Endothelial cell of umbilical vein (primary cell): ENCODE measurements at regions not wholly inside any gene's neighbourhood (a gene's known extent, or its start where the extent isn't known, plus 50 kb on each side); places are given as distances from the start of the nearest gene placed in this dataset.

Experiments
- BruUV-seq: library from RNA; stranded (reverse); fragments of 400-500 nt; replicated peaks from 2 replicates; lab custom pipeline; 2021; lab: Mats Ljungman, UMichigan
- CTCF ChIA-PET: fragments of 300-600, 350-600 bp; sonication (Branson Sonifier 250); formaldehyde crosslinking; loops from one replicate; lab custom pipeline; 2021; ENCODE audit warnings: antibody characterized with exemption, inconsistent platforms; lab: Charles Lee
- POLR2A ChIA-PET: fragments of 300-600, 350-600 bp; sonication (Branson Sonifier 250); formaldehyde crosslinking; loops from one replicate; lab custom pipeline; 2021; ENCODE audit warnings: antibody characterized with exemption, inconsistent platforms; lab: Charles Lee
- DNase-seq: peaks from one replicate; pipeline ENCODE4 v3.0.0-alpha.2; 2011; ENCODE audit warnings: low read depth, low spot score
- FAIRE-seq: peaks from 2 replicates; lab custom pipeline; 2011; peaks lifted over from hg19 to GRCh38; lab: Jason Lieb, UNC
- H2AFZ ChIP-seq: 2 replicates; pipeline ENCODE4 v1.6.0; 2012; ENCODE audit warnings: low read depth, low read length, control low read depth, inconsistent platforms
- H3K27ac ChIP-seq: 2 replicates; pipeline ENCODE4 v1.5.1; 2011; ENCODE audit warnings: low read depth, mild to moderate bottlenecking, control low read depth, low read length, moderate library complexity; ENCODE audit not compliant: insufficient read depth
- H3K27me3 ChIP-seq, 2 experiments: 2 replicates each; pipeline versions ENCODE4 v1.6.0 to v1.6.1; 2011; ENCODE audit warnings: low read length in 2 of 2, mixed read lengths in 1 of 2; ENCODE audit not compliant: control insufficient read depth in 2 of 2, insufficient read depth in 2 of 2
- H3K36me3 ChIP-seq, 2 experiments: 2 replicates in 1 of 2; 3 replicates in 1 of 2; pipeline ENCODE4 v1.5.1; 2011; ENCODE audit warnings: low read length in 2 of 2, mild to moderate bottlenecking in 1 of 2, moderate library complexity in 1 of 2; ENCODE audit not compliant: control insufficient read depth in 2 of 2, insufficient read depth in 2 of 2; ENCODE audit errors: extremely low read depth in 1 of 2
- H3K4me1 ChIP-seq: 3 replicates; pipeline ENCODE4 v1.5.1; 2011; ENCODE audit warnings: mild to moderate bottlenecking, low read length; ENCODE audit not compliant: control insufficient read depth, insufficient read depth; ENCODE audit errors: extremely low read depth
- H3K4me2 ChIP-seq: 2 replicates; pipeline ENCODE4 v1.6.1; 2011; ENCODE audit warnings: low read length, control low read depth, mixed read lengths; ENCODE audit not compliant: insufficient read depth
- H3K4me3 ChIP-seq, 3 experiments: fragments of 200-600 bp in 1 of 3; sonication (generic), shearing (Covaris generic) in 1 of 3; replicated peaks in 1 of 3; 2 replicates each; pipeline ENCODE4 v1.5.1; 2011 to 2016; ENCODE audit warnings: control low read depth in 3 of 3, low read length in 3 of 3, mild to moderate bottlenecking in 2 of 3, inconsistent platforms in 1 of 3, low read depth in 1 of 3, moderate library complexity in 1 of 3; ENCODE audit not compliant: insufficient read depth in 1 of 3
- H3K79me2 ChIP-seq: 2 replicates; pipeline ENCODE4 v1.6.0; 2012; ENCODE audit warnings: low read length, inconsistent platforms; ENCODE audit not compliant: control insufficient read depth, insufficient read depth
- H3K9ac ChIP-seq: replicated peaks from 2 replicates; pipeline ENCODE3; 2011; ENCODE audit warnings: low read length, control low read depth; ENCODE audit not compliant: insufficient read depth; ENCODE audit errors: extremely low read depth
- H3K9me1 ChIP-seq: replicated peaks from 3 replicates; pipeline ENCODE4 v1.6.0; 2011; ENCODE audit warnings: mild to moderate bottlenecking, low read length; ENCODE audit not compliant: control insufficient read depth, insufficient read depth; ENCODE audit errors: extremely low read depth
- H3K9me3 ChIP-seq: replicated peaks from 2 replicates; pipeline ENCODE4 v1.5.1; 2012; ENCODE audit warnings: low read length, inconsistent platforms; ENCODE audit not compliant: control insufficient read depth, insufficient read depth
- H4K20me1 ChIP-seq: replicated peaks from 2 replicates; pipeline ENCODE3; 2011; ENCODE audit warnings: mild to moderate bottlenecking, low read length; ENCODE audit not compliant: control insufficient read depth, insufficient read depth; ENCODE audit errors: extremely low read depth
- CTCF ChIP-seq, 2 donors: IDR thresholded peaks; 1 replicate in 1 of 2; 2 replicates in 1 of 2; pipeline ENCODE4 v1.5.1; 2011; ENCODE audit warnings: low read length in 2 of 2, mild to moderate bottlenecking in 2 of 2, moderate library complexity in 2 of 2, control low read depth in 1 of 2, inconsistent platforms in 1 of 2, low read depth in 1 of 2; ENCODE audit not compliant: insufficient read depth in 1 of 2; ENCODE audit errors: extremely low read depth in 1 of 2
- EZH2 ChIP-seq: IDR thresholded peaks from 2 replicates; pipeline ENCODE4 v1.6.1; 2012; ENCODE audit warnings: borderline replicate concordance, low read depth, mild to moderate bottlenecking, moderate library complexity, low read length, inconsistent platforms; ENCODE audit not compliant: severe bottlenecking
- FOS ChIP-seq: IDR thresholded peaks from 2 replicates; pipeline ENCODE4 v1.6.1; 2011; ENCODE audit warnings: mild to moderate bottlenecking, low read length, moderate library complexity, borderline replicate concordance; ENCODE audit not compliant: insufficient read depth
- GATA2 ChIP-seq: IDR thresholded peaks from 2 replicates; pipeline ENCODE4 v1.7.0; 2011; ENCODE audit warnings: low read depth, mild to moderate bottlenecking, moderate library complexity, mixed read lengths, low read length; ENCODE audit not compliant: insufficient read length, insufficient read depth
- JUN ChIP-seq: IDR thresholded peaks from 2 replicates; pipeline ENCODE4 v1.6.1; 2011; ENCODE audit warnings: borderline replicate concordance, low read depth; ENCODE audit not compliant: insufficient read length, insufficient read depth
- MAX ChIP-seq: IDR thresholded peaks from 2 replicates; pipeline ENCODE4 v1.6.1; 2011; ENCODE audit not compliant: insufficient read depth, insufficient read length
- MYC ChIP-seq: IDR thresholded peaks from one replicate; pipeline ENCODE4 v1.6.1; 2011; ENCODE audit warnings: mild to moderate bottlenecking, low read depth, low read length
- POLR2A ChIP-seq: IDR thresholded peaks from 2 replicates; pipeline ENCODE4 v1.6.1; 2012; ENCODE audit warnings: low read depth, mild to moderate bottlenecking, control low read depth, low read length
- POLR2AphosphoS5 ChIP-seq: IDR thresholded peaks from 2 replicates; pipeline ENCODE4 v1.6.1; 2012; ENCODE audit warnings: low read depth, mild to moderate bottlenecking, control low read depth, low read length, moderate library complexity; ENCODE audit not compliant: insufficient read depth
- dilution Hi-C: fragments of 300-500 bp; cut with MboI; formaldehyde crosslinking; loops from one replicate; pipeline ENCODE4 v1.15.0; 2019; ENCODE audit warnings: low sequenced_read_pairs; ENCODE audit not compliant: extremely low pct_ligation_motif_present
- intact Hi-C: fragments of 100-400 bp; cut with micrococcal nuclease; formaldehyde crosslinking; loops from one replicate; pipeline ENCODE4 v1.10.0; 2022

- CTCF ChIA-PET: interaction anchor here (0.8 to 3.6 kb wide), 2 partner anchors 9 to 12 kb away, joined by 3 to 12 read pairs; no protein-coding TSS in a partner anchor
- H2AFZ ChIP-seq: no peak overlapping the region
- H3K4me1 ChIP-seq: no peaks in the 10 kb centered on the region
- no peak overlapping the region for H3K27ac ChIP-seq
- dilution Hi-C loops: no loop called here
- intact Hi-C loops: no loop called here
- H3K27me3 ChIP-seq: no peaks in the 10 kb centered on the region
- no peak overlapping the region for H3K9ac ChIP-seq
- H3K9me1 ChIP-seq: no peaks in the 10 kb centered on the region
- no peaks in the 10 kb centered on the region for H3K36me3 ChIP-seq
- FAIRE-seq (no peak), DNase-seq (no peak)
- BruUV-seq: no TSS peak
- no peak overlapping the region for H3K4me3 ChIP-seq
- H3K4me2 ChIP-seq: no peak overlapping the region
- H4K20me1 ChIP-seq: no peaks in the 10 kb centered on the region
- no peak for TF ChIP-seq MAX
- no peak for TF ChIP-seq POLR2A
- no peak for TF ChIP-seq EZH2
- TF ChIP-seq MYC: no peak
- TF ChIP-seq CTCF (IDR thresholded peaks at IDR 0.05; ENCODE audit: extremely low read depth in 1 of 2, insufficient read depth in 1 of 2, low read depth in 1 of 2, low read length in 2 of 2): no peak
- no peak for TF ChIP-seq FOS
- no peak for TF ChIP-seq GATA2
- TF ChIP-seq POLR2AphosphoS5: no peak
- TF ChIP-seq JUN: no peak
- POLR2A ChIA-PET: no interaction called here
- H3K9me3 ChIP-seq: no peaks in the 10 kb centered on the region
- H3K79me2 ChIP-seq: no peaks in the 10 kb centered on the region
These were observed 1179.7 kb downstream of the DSC3 start for GRCh38 chr18:29862824-29863223.
